NCI-H2196 (cell line): ENCODE measurements at regions not wholly inside any gene's neighbourhood (a gene's known extent, or its start where the extent isn't known, plus 50 kb on each side); places are given as distances from the start of the nearest gene placed in this dataset.
"Not testable (repeated sequence)": the region's sequence is repeated elsewhere in the genome, so short reads cannot be mapped to it uniquely, and the experiment has no call there.

Experiments used
- DNase-seq: peaks from one replicate; lab custom pipeline; 2025; ENCODE audit not compliant: unreplicated experiment; lab: John Stamatoyannopoulos, UW

DNA sequence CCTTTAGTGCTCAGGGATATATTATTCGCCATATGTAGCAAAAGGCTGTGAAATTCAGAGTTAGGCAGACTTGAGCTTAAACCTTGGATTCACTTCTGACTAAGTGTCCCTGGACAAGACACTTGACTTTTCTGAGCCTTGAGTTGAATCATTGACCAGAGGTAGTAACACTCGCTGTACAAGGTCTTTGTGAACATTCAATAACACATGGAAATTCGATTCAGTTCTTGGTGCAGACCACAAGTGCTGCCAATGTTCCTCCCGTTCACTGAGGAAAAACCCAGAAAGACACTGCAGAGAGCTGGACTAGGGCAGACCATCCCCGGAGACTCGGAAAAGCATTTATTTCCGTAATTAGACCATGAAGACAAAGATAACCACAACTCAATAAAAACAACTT, 901.4 kb downstream of the AACS start:
- DNase-seq = no peak

DNA sequence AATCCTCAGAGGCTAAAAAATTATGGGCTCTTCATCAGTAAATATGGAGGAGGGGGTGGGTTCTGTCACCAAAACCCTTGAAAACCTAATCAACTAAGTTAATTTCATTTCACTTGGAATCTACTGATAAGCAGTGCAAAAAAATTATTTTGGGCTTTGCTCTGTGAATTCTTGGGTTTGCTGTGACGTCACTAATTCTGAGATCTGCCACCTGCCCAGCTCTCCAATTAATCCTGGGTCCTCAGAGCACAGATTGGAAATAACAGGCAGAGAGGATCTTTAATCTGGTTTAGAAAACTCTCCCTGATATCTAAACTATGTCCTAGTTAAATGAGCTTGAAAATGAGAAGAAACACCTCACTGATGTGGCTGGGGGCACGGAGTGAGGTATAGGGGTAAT, 903.2 kb downstream of the AACS start:
- DNase-seq = no peak

DNA sequence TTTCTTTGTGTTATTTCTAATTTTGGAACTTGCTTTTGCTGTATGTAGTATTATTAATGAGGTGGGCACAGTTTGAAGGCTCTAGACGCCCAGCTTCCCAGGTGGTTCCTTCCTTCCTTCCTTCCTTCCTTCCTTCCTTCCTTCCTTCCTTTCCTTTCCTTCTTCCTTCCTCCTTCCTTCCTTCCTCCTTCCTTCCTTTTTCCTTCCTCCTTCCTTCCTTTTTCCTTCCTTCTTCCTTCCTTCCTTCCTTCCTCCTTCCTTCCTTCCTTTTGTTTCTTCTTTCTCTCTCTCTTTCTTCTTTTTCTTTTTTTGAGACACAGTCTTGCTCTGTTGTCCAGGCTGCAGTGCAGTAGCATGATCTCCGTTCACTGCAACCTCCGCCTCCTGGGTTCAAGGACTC, 906.7 kb downstream of the AACS start:
- no peak for DNase-seq

DNA sequence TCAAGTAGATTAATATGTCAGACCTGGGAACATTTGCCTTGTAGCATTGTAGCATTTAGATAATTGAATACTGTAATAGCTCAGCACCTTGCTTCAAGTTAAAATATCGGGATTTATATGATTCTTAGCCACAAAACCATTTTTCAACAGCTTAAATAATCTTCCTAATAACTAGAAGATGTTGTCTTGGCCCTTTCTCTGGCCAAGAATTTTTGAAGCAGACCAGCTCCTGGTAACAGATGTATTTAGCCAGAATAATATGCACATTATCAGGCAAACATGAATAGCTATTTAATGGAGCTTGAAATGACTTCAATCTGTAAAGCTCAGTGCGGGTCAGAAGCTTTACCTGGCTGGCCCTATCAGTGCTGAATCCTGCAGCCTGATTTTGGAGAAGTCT, 913.1 kb downstream of the AACS start:
- DNase-seq = no peak

DNA sequence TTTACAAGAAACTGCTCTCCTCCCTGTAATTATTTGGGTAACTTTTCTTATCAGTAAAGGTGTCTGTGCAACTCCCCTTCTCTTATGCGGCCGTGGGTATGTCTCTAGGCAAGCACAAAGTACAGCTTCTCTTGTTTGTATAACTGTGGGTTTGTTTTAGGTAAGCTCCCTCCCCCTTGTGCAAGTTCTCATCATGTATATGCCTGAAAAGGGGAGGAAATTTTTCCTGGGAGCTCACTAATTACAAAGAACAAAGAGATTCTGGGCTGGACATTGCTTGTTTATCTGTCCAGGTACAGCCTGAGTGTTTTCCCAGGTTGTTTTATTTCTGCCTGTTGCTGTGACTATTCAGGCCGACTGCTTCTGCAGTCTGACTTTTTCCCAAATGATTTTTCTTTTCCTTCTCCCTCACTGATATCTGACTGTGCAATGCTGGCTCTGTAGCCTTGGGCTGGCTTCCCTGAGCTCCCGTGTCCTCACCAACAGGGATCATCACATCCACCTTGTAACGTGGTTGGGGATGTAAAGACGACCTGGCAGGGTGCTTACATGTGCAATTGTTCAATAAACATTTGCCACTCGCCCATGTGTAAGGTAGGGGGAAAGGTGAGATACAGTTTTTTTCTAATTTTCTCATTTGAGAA, 916.5 kb downstream of the AACS start:
- no peak for DNase-seq

DNA sequence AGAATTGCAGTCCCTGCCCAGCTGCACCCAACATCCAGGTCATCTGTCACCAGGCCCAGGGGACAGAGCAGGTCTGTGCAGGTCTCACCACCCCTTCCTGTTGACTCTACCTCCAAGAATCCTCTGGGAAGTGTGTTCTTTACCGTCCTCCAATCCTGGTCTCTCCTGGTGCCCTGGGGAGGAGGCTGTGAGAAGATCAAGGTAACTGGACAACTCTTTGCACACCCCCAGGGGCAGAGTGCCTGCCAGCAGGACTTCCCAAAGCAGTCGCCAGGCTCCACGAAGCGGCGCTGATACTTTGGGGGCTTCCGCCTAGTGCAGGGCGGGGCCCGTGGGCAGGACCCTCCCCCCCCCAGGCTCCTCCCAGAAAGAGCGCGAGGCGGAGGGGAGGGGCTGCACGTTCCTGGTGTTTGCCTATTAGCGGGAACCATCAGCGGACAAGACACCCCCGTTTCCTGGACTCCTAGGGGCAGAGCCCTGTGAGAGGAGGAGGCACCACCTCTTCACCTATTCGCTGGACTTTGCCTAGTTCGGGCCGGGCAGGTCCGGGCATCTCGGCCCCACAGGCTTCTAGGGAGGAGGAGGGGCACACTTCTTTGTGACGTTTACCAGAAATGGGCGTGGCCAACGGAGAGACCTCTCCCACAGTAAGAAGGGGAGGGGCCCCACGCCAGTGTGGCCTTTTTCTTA, 918.0 kb downstream of the AACS start:
- DNase-seq = no peak

DNA sequence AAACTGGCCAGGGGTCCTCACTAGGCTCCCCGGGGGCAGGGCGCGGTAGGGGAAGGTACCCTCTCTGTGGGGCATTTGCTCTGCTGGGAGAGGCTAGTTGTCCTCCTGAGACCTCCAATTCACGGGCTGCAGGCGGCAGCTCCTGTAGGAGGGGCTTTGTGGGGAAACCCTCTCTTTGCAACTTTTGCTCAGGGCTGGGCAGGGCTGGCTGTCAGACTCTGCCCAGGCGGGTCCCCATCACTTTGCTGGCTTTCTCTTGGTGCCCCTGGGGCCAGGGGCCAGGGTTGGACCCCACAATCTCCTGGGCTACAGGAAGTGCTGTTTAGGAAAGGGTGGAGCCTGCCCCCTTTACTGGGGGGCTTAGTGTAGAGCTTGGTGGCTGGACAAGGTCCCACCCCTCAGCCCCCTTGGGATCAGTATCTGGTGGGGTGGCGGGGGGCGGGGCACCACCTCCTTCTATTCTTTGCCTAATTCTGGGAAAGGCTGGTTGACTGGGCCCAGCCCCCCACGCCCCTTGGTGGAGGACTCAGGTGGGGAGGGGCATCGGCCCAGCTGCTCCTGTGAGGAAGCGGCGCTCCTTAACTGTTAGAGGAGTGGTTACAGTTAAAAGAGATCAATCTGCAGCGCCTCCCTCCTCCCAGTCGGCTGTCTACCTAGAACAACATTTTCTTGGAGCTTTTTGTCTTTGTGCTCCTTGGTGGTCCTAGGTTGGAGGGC, 918.7 kb downstream of the AACS start:
- DNase-seq = no peak

DNA sequence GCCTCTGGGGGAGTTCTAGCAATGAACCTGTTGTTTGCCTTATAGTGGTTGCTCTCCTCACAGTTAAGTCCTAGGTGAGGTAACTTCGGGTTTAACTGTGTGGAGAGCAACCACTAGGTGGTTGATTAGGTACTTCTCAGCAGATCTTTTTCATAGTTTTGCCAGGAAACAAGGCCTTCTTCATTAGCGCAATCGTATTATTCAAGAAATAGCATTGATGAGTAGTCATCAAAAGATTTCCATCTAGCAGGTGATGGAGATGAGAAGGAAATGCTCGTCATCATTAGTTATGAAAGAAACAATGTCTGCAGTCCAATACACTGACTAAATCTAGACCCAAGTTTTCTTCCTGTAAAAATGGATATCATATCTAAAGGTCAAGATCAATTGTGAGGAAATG, 923.3 kb downstream of the AACS start:
- DNase-seq = no peak

DNA sequence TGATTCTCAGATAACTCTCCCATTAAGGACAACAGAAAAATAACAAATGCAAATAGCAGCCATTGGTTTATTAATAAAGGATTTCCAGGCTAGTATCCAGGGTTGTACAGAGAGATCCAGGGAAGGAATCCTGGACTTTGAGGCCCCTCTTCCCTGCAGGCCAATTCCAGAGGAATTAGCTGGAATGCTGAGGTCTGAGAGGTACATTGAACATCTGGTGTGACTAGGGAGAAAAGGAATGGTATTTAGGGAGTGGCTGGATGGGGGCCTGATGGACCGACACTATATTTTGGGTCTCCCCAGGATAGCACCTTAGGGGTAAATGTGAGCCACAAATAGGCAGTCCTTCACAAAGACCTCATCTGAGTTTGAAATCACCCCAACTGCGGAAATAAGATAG, 924.5 kb downstream of the AACS start:
- no peak for DNase-seq

DNA sequence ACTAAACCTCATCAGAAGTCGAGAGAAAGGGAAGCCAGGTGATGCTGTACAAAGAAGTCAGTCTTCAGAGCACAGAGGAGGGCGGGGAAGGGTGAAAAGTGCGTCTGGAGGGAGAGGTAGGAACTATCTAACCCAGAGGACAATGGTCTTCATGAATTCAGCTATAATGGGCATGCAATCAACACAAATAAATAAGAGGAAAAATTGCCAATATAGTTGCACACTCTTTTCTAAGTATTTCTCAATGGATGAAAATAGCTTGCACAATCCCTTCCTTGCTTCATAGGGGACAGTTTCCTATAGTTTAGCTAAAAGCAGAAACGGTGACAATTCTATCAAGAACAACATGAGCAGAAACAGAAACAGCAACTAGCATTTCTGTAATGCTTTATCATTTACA, 931.2 kb downstream of the AACS start:
- DNase-seq = no peak

DNA sequence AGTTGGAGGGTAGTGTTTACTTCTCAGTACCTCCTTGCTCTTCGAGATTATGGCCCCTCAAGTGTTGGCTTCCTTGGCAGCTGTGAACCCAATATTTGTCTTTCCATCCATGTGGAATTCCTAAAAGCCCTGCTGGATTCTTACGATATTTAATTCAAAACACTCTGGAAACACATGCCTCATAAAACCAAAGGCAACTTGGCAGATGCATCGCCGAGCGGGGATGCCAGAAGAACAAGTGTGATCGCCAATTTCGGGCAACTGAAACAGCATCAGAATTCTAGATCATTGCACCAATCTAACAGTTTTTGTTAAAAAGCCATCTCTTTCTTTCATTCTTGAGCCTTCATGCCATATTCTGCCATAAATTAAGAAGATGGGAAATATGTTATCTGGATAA, 934.4 kb downstream of the AACS start:
- no peak for DNase-seq

DNA sequence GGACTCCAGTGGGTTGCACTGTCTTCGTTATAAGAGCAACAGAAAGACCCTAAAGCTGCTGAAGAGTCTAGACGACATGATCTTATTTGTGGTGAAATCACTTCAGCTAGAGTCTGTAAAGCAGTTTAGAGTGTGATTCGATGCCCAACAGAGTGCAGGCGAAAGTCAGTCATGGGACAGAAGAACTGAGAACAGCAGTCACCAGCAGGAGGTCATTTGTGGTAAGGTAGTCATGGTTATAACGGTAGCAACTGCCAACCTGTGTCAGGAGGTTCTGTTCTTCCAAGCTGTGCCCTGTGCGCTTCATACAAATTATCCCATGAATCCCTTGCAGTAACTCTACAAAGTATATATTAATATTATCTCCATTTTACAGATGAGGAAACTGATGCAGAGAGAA, 954.1 kb downstream of the AACS start:
- DNase-seq = no peak

DNA sequence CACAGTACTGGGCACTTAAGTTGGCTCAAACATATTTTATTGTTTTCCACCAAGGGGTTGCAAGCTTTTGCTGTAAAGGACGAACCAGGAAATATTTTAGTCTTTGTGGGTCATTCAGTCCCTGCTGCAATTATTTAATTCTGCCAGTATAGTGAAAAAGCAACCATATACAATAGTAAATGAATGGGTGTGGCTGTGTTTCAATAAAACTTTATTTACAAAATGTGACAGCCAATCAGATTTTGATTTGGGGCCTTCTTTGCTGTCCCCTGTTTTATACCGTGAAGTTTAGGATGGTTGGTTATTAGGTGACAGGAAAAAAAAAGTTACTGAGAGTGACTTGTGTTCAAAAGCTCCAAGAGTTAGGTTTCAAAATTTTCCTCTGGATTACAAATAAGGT, 956.4 kb downstream of the AACS start:
- no peak for DNase-seq

DNA sequence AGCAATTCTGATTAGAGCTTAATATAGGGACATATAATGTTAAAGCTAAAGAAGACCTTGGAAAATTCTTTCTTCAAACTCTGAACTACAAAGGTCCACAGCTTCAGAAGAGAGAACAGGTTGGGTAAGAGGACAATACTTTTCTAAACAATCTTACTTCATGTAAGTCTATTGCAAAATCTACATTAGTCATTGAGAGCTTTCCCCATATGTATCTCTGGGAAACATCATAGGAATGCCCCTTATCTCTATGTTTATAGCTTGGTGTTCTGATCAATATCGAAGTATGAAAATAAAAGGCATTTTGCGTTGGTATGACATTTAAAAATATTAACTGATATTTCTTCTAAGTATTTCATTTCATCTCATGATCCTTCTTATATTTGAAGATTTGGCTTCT, 962.6 kb downstream of the AACS start:
- no peak for DNase-seq

DNA sequence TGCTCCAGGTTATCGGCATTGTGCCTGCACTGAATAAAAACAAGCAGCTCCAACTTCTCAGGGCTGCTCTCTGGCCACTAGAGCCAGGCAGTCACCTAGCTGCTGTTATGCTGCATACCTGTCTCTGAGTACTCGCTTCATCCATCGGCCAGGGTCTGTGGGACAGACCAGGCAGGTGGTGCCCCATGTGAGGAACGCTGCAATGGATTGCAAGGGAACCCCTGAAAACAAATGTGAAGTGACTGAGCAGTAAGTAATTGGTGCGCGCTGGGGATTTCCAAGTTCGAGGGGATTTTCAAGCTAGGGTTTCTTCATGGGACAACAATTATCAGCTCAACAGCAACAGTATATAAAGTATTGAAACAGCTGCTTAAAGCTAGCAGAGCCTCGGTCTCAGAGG, 965.3 kb downstream of the AACS start:
- no peak for DNase-seq

DNA sequence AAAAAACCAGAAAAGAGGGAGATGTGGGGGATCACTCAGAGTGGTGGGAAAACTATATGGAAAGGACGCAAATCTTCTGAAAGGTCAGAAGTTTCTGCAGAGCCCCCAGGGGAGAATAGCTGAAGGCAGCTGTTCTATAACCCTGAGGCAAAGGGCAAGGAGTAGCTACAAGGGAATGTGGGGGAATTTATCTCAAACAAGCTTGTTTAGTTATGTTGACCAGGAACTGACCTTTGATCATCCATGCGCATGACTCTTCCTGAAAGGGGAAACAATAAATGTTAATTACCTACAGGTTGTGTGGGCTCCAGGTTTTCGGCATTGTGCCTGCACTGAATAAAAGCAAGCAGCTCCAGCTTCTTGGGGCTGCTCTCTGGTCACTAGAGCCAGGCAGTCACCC, 968.5 kb downstream of the AACS start:
- DNase-seq = no peak

DNA sequence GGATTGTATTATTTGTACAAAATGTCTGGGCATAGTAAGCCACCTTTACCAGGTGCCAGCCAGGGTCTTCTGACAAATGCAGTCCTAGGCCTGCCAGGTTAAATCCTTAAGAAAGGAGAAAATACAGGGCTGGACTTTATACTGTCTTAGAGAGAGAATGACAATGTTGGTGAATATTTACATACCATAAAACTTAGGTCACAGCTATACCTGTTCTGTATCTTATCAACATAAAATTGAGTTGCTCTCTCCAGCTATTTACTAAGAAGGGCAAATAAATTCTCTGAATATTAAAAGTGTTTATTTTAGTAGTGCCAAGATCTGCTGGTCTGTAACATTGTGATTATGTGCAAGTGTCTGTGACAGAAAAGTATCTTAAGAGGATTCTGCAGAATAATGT, 971.1 kb downstream of the AACS start:
- DNase-seq = no peak

DNA sequence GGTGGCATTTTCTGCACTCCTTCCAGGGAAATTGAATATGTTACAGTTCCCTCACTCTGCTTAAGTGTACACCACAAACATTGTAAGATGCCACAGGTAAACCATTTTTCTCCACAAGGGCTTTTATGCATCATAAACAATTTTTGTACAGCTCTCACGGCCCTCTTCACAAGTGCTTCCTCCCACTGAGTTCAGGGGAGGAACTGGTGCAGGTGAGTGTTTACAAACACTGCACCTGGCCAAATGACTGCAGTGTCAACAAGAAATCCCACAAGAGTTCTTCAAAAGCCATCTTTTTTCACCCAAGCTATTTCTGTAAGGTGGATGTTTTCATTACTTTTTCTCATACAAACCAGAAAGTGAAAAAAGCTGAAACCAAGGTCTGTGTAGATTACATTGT, 973.2 kb downstream of the AACS start:
- no peak for DNase-seq

DNA sequence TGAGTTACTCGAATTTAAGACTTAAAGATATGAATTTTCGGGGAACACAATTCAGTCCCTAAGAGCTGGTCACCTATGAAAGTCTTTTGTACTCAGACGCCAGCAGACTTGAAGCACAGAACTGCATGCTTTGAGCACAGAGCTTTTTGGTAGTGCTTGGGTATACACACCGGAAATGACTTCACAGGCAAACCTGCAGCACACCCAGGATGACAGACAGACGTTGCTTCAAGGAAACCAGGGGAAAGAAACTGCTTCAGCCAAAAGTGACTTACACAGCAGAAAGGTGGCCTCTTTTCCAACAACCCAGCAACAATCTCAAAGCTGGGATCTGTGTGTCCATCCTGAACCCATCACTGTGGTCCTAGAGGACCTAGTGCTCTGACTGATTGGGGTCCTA, 975.1 kb downstream of the AACS start:
- no peak for DNase-seq

DNA sequence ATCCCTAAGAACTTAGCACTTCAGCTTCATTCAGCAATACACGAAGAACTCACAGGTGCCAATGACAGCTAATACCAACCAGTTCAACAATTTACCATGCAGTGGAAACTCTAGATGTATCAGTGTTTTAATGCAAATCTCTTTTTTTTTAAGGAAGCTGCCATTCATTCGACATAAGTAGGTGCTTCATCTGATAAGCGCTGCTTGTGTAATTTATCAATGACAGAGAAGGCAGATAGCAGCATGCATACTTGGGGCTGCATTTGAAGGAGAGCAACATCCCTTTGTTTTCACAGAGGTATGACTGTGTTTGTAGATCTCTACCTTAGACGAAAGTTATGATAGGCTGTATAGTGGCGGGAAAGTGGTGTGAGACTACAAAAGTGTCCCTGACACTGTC, 977.1 kb downstream of the AACS start:
- no peak for DNase-seq

DNA sequence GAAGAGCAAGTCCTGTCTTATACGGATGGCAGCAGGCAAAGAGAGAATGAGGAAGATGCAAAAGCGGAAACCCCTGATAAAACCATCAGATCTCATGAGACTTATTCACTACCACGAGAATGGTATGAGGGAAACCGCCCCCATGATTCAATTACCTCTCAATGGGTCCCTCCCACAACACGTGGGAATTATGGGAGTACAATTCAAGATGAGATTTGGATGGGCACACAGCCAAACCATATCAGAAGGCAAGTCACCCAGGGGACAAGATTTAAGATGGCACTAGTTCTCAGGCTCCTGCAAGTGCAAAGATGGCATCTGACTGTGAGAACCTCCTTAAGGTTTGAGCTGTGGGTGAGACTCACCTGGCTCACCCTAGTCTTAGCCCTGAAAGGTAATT, 984.3 kb downstream of the AACS start:
- not testable (repeated sequence) for DNase-seq

DNA sequence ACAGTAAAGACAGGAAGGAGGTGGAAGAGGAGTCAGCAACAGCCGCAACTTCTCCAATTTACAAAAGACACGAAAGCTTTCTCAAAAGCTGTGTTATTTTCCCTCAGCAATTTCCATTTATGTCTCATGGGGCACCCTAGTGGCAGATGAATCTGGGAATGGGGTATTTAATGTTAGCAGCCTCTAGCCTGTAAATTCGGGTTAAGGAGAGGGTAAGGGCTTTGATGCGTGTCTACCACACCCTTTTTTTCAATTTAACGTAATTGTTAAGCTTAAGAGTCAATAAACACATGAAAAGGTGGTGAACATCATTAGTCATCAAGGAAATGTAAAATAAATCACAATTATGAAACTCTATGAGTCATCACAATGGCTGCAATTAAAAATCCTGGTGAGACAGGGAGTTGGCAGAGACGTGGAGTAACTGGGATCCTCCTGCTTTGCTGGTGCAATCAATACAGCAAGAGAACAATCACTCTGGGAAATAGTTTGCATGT, 986.4 kb downstream of the AACS start:
- peak; percentile 30 for DNase-seq
